ENCODE measurements at regions not wholly inside any gene's neighbourhood (a gene's known extent, or its start where the extent isn't known, plus 50 kb on each side); places are given as distances from the start of the nearest gene placed in this dataset.

- TF ChIP-seq, protein P1, sequence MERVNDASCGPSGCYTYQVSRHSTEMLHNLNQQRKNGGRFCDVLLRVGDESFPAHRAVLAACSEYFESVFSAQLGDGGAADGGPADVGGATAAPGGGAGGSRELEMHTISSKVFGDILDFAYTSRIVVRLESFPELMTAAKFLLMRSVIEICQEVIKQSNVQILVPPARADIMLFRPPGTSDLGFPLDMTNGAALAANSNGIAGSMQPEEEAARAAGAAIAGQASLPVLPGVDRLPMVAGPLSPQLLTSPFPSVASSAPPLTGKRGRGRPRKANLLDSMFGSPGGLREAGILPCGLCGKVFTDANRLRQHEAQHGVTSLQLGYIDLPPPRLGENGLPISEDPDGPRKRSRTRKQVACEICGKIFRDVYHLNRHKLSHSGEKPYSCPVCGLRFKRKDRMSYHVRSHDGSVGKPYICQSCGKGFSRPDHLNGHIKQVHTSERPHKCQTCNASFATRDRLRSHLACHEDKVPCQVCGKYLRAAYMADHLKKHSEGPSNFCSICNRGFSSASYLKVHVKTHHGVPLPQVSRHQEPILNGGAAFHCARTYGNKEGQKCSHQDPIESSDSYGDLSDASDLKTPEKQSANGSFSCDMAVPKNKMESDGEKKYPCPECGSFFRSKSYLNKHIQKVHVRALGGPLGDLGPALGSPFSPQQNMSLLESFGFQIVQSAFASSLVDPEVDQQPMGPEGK (tag by site-specific recombination; IDR thresholded peaks at IDR 0.05), result no peak
- no peak for TF ChIP-seq SCRT1 (tag by site-specific recombination; IDR thresholded peaks at IDR 0.05; ENCODE audit: borderline replicate concordance)
- no peak for TF ChIP-seq KLF7 (tag by site-specific recombination; IDR thresholded peaks at IDR 0.05; ENCODE audit: borderline replicate concordance)
- no peak for TF ChIP-seq ZFP41 (tag by site-specific recombination; IDR thresholded peaks at IDR 0.05; ENCODE audit: borderline replicate concordance)
- TF ChIP-seq ZNF768 (tag by site-specific recombination; IDR thresholded peaks at IDR 0.05), result no peak
- no peak for TF ChIP-seq IKZF3 (tag by site-specific recombination; IDR thresholded peaks at IDR 0.05)
- TF ChIP-seq GLIS2 (tag by site-specific recombination; IDR thresholded peaks at IDR 0.05), result no peak
- no peak for TF ChIP-seq ZNF776 (tag by site-specific recombination; IDR thresholded peaks at IDR 0.05; ENCODE audit: borderline replicate concordance)
- TF ChIP-seq, protein P2, sequence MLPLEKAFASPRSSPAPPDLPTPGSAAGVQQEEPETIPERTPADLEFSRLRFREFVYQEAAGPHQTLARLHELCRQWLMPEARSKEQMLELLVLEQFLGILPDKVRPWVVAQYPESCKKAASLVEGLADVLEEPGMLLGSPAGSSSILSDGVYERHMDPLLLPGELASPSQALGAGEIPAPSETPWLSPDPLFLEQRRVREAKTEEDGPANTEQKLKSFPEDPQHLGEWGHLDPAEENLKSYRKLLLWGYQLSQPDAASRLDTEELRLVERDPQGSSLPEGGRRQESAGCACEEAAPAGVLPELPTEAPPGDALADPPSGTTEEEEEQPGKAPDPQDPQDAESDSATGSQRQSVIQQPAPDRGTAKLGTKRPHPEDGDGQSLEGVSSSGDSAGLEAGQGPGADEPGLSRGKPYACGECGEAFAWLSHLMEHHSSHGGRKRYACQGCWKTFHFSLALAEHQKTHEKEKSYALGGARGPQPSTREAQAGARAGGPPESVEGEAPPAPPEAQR (tag by site-specific recombination; IDR thresholded peaks at IDR 0.05), result no peak
- no peak for TF ChIP-seq MEIS1 (CRISPR knock-in tag; IDR thresholded peaks at IDR 0.05; ENCODE audit: borderline replicate concordance)
- TF ChIP-seq AEBP2 (tag by site-specific recombination; IDR thresholded peaks at IDR 0.05; ENCODE audit: borderline replicate concordance), result no peak
- TF ChIP-seq ZBTB7A (tag by site-specific recombination; IDR thresholded peaks at IDR 0.05; ENCODE audit: low read depth), result no peak
- no peak for TF ChIP-seq ZNF112 (tag by site-specific recombination; IDR thresholded peaks at IDR 0.05)
- no peak for TF ChIP-seq MYNN (tag by site-specific recombination; IDR thresholded peaks at IDR 0.05; ENCODE audit: borderline replicate concordance)
- no peak for TF ChIP-seq ZNF324 (tag by site-specific recombination; IDR thresholded peaks at IDR 0.05)
- no peak for TF ChIP-seq KLF10 (tag by site-specific recombination; IDR thresholded peaks at IDR 0.05)
- no peak for TF ChIP-seq ZNF645 (tag by site-specific recombination; IDR thresholded peaks at IDR 0.05)
- TF ChIP-seq ZNF114 (tag by site-specific recombination; IDR thresholded peaks at IDR 0.05), result no peak
- no peak for TF ChIP-seq ZNF600 (tag by site-specific recombination; IDR thresholded peaks at IDR 0.05)
- no peak for TF ChIP-seq ZBTB21 (tag by site-specific recombination; IDR thresholded peaks at IDR 0.05)
- H3K27ac ChIP-seq (ENCODE audit: extremely low read depth, low read depth, low read length), result no peak overlapping the region
- H3K4me3 ChIP-seq (ENCODE audit: low read depth, low read length), result no peak overlapping the region
- no peaks in the 10 kb centered on the region for H3K4me1 ChIP-seq (ENCODE audit: control insufficient read depth, insufficient read depth, low read length)
- H3K36me3 ChIP-seq (ENCODE audit: control insufficient read depth in 2 of 2, insufficient read depth in 1 of 2, low read length in 2 of 2), result no peaks in the 10 kb centered on the region
- H3K9me3 ChIP-seq (ENCODE audit: control insufficient read depth, insufficient read depth, low read depth, low read length), result no peaks in the 10 kb centered on the region
- CTCF ChIA-PET, result no interaction called here
- POLR2A ChIA-PET, result no interaction called here
These were observed 177.5 kb upstream of the TTC29 start for GRCh38 chr4:147123146-147123545.

DNA sequence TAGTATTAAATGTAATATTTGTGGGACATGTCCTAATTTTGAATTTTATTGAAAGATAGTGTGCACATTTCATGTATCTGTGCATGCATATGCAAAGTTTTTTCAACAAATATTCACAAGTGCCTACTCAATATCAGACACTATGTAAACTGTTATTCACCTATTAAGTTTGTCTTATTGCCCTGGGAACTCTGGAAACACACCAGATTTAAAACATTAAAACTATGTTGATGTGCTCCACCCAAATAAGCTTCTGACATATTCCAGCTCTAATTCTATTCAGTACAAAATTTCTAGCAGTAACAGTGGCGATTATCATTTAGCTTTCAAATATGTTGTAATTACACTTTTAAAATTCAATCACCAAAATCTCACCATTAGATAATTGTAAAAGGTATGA lies 183.1 kb upstream of the TTC29 start:
- Histone ChIP-seq H3K4me3 (ENCODE audit: low read depth, low read length) (no peak overlapping the region), H3K36me3 (ENCODE audit: control insufficient read depth in 2 of 2, insufficient read depth in 1 of 2, low read length in 2 of 2) (no peaks in the 10 kb centered on the region), H3K27ac (ENCODE audit: extremely low read depth, low read depth, low read length) (no peak overlapping the region), H3K4me1 (ENCODE audit: control insufficient read depth, insufficient read depth, low read length) (no peaks in the 10 kb centered on the region), H3K9me3 (ENCODE audit: control insufficient read depth, insufficient read depth, low read depth, low read length) (no peaks in the 10 kb centered on the region)
- ChIA-PET POLR2A (no interaction called here), CTCF (no interaction called here)
- TF ChIP-seq PRDM6 (tag by site-specific recombination; IDR thresholded peaks at IDR 0.05), result no peak
- TF ChIP-seq, protein P3, sequence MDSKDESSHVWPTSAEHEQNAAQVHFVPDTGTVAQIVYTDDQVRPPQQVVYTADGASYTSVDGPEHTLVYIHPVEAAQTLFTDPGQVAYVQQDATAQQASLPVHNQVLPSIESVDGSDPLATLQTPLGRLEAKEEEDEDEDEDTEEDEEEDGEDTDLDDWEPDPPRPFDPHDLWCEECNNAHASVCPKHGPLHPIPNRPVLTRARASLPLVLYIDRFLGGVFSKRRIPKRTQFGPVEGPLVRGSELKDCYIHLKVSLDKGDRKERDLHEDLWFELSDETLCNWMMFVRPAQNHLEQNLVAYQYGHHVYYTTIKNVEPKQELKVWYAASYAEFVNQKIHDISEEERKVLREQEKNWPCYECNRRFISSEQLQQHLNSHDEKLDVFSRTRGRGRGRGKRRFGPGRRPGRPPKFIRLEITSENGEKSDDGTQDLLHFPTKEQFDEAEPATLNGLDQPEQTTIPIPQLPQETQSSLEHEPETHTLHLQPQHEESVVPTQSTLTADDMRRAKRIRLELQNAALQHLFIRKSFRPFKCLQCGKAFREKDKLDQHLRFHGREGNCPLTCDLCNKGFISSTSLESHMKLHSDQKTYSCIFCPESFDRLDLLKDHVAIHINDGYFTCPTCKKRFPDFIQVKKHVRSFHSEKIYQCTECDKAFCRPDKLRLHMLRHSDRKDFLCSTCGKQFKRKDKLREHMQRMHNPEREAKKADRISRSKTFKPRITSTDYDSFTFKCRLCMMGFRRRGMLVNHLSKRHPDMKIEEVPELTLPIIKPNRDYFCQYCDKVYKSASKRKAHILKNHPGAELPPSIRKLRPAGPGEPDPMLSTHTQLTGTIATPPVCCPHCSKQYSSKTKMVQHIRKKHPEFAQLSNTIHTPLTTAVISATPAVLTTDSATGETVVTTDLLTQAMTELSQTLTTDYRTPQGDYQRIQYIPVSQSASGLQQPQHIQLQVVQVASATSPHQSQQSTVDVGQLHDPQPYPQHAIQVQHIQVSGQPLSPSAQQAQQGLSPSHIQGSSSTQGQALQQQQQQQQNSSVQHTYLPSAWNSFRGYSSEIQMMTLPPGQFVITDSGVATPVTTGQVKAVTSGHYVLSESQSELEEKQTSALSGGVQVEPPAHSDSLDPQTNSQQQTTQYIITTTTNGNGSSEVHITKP (tag by site-specific recombination; IDR thresholded peaks at IDR 0.05), result no peak

Data from HEK293 (cell line).